MM.1S (cell line): ENCODE measurements at regions not wholly inside any gene's neighbourhood (a gene's known extent, or its start where the extent isn't known, plus 50 kb on each side); places are given as distances from the start of the nearest gene placed in this dataset.
"Not testable (repeated sequence)": the region's sequence is repeated elsewhere in the genome, so short reads cannot be mapped to it uniquely, and the experiment has no call there.

ENCODE experiments used
- DNase-seq: peaks from one replicate; pipeline ENCODE4 v3.0.0-alpha.2; 2015
- H2AFZ ChIP-seq: fragments of 300-600 bp; sonication (generic); 2 replicates; pipeline ENCODE4 v1.6.0; 2016; ENCODE audit warnings: antibody characterized with exemption, low read length
- H3F3A ChIP-seq: fragments of 300-600 bp; sonication (generic); 2 replicates; pipeline ENCODE4 v1.6.1; 2016; ENCODE audit warnings: mild to moderate bottlenecking, antibody characterized with exemption, low read length, moderate library complexity, mixed read lengths; ENCODE audit not compliant: insufficient read depth
- H3K27ac ChIP-seq: fragments of 300-600 bp; sonication (generic); 2 replicates; pipeline ENCODE4 v1.5.1; 2016; ENCODE audit warnings: mild to moderate bottlenecking, low read length
- H3K27me3 ChIP-seq: fragments of 300-600 bp; sonication (generic); replicated peaks from 2 replicates; pipeline ENCODE4 v1.6.0; 2016; ENCODE audit warnings: low read length; ENCODE audit not compliant: insufficient read depth
- H3K36me3 ChIP-seq: fragments of 300-600 bp; sonication (generic); replicated peaks from 2 replicates; pipeline ENCODE4 v1.6.1; 2016; ENCODE audit warnings: mild to moderate bottlenecking, low read length, mixed read lengths; ENCODE audit not compliant: insufficient read depth
- H3K4me1 ChIP-seq: fragments of 300-600 bp; sonication (generic); 2 replicates; pipeline ENCODE4 v1.6.1; 2016; ENCODE audit warnings: low read length, mixed read lengths
- H3K4me2 ChIP-seq: fragments of 300-600 bp; sonication (generic); 2 replicates; pipeline ENCODE4 v1.6.0; 2016; ENCODE audit warnings: low read depth, low read length
- H3K4me3 ChIP-seq: fragments of 300-600 bp; sonication (generic); 2 replicates; pipeline ENCODE4 v1.5.1; 2016; ENCODE audit warnings: low read length, mixed read lengths
- H3K79me2 ChIP-seq: fragments of 300-600 bp; sonication (generic); 2 replicates; pipeline ENCODE4 v1.6.1; 2016; ENCODE audit warnings: mixed run types, low read length, mixed read lengths
- H3K9ac ChIP-seq: fragments of 300-600 bp; sonication (generic); 2 replicates; pipeline ENCODE4 v1.6.1; 2016; ENCODE audit warnings: low read length, mixed read lengths
- H3K9me2 ChIP-seq: fragments of 300-600 bp; sonication (generic); replicated peaks from 2 replicates; pipeline ENCODE4 v1.6.1; 2016; ENCODE audit warnings: mild to moderate bottlenecking, low read length, mixed read lengths; ENCODE audit not compliant: insufficient read depth
- H3K9me3 ChIP-seq: fragments of 300-600 bp; sonication (generic); replicated peaks from 2 replicates; pipeline ENCODE4 v1.6.1; 2016; ENCODE audit warnings: mild to moderate bottlenecking, low read length, mixed read lengths; ENCODE audit not compliant: insufficient read depth
- H4K20me1 ChIP-seq: fragments of 300-600 bp; sonication (generic); 2 replicates; pipeline ENCODE4 v1.6.1; 2016; ENCODE audit warnings: mild to moderate bottlenecking, low read length, moderate library complexity, mixed read lengths; ENCODE audit not compliant: insufficient read depth
- EZH2 ChIP-seq: fragments of 300-600 bp; sonication (generic); optimal IDR thresholded peaks from 2 replicates; pipeline ENCODE3; 2017; ENCODE audit warnings: low read depth, mild to moderate bottlenecking, antibody characterized with exemption, low read length, mixed read lengths
- EZH2phosphoT487 ChIP-seq: fragments of 300-600 bp; sonication (generic); IDR thresholded peaks from 2 replicates; pipeline ENCODE4 v1.6.1; 2018; ENCODE audit warnings: antibody characterized with exemption, low read length
- TF ChIP-seq, protein P1 (sequence below): fragments of 300-600 bp; sonication (generic); IDR thresholded peaks from 2 replicates; pipeline ENCODE4 v1.5.1; 2016; ENCODE audit warnings: antibody characterized with exemption, low read length, mixed read lengths

- Histone ChIP-seq H3K79me2 (no peaks in the 10 kb centered on the region), H2AFZ (no peak overlapping the region), H3K27ac (no peak overlapping the region), H3K9ac (no peak overlapping the region), H3K36me3 (no peaks in the 10 kb centered on the region), H3K9me3 (no peaks in the 10 kb centered on the region), H3F3A (no peaks in the 10 kb centered on the region), H4K20me1 (no peaks in the 10 kb centered on the region), H3K27me3 (no peaks in the 10 kb centered on the region), H3K4me1 (no peaks in the 10 kb centered on the region), H3K4me3 (no peak overlapping the region), H3K4me2 (no peak overlapping the region), H3K9me2 (no peaks in the 10 kb centered on the region)
- TF ChIP-seq EZH2phosphoT487 (no peak), EZH2 (no peak)
- TF ChIP-seq, protein P1, sequence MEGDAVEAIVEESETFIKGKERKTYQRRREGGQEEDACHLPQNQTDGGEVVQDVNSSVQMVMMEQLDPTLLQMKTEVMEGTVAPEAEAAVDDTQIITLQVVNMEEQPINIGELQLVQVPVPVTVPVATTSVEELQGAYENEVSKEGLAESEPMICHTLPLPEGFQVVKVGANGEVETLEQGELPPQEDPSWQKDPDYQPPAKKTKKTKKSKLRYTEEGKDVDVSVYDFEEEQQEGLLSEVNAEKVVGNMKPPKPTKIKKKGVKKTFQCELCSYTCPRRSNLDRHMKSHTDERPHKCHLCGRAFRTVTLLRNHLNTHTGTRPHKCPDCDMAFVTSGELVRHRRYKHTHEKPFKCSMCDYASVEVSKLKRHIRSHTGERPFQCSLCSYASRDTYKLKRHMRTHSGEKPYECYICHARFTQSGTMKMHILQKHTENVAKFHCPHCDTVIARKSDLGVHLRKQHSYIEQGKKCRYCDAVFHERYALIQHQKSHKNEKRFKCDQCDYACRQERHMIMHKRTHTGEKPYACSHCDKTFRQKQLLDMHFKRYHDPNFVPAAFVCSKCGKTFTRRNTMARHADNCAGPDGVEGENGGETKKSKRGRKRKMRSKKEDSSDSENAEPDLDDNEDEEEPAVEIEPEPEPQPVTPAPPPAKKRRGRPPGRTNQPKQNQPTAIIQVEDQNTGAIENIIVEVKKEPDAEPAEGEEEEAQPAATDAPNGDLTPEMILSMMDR, result no peak
- no peak for DNase-seq
Observed at GRCh38 chr14:37816135-37816534, 220.7 kb downstream of the TTC6 start.

GRCh38 chr14:37816743-37817295 lies 221.4 kb downstream of the TTC6 start:
- TF ChIP-seq EZH2phosphoT487, result no peak
- TF ChIP-seq, protein P1, result no peak
- Histone ChIP-seq H3K4me3 (no peak overlapping the region), H3K27me3 (no peaks in the 10 kb centered on the region), H3F3A (no peaks in the 10 kb centered on the region), H3K4me1 (no peaks in the 10 kb centered on the region), H3K9me2 (no peaks in the 10 kb centered on the region), H2AFZ (no peak overlapping the region), H3K4me2 (no peak overlapping the region), H3K9me3 (no peaks in the 10 kb centered on the region), H3K79me2 (no peaks in the 10 kb centered on the region), H4K20me1 (no peaks in the 10 kb centered on the region), H3K27ac (no peak overlapping the region), H3K36me3 (no peaks in the 10 kb centered on the region), H3K9ac (no peak overlapping the region)
- DNase-seq, result no peak

DNA sequence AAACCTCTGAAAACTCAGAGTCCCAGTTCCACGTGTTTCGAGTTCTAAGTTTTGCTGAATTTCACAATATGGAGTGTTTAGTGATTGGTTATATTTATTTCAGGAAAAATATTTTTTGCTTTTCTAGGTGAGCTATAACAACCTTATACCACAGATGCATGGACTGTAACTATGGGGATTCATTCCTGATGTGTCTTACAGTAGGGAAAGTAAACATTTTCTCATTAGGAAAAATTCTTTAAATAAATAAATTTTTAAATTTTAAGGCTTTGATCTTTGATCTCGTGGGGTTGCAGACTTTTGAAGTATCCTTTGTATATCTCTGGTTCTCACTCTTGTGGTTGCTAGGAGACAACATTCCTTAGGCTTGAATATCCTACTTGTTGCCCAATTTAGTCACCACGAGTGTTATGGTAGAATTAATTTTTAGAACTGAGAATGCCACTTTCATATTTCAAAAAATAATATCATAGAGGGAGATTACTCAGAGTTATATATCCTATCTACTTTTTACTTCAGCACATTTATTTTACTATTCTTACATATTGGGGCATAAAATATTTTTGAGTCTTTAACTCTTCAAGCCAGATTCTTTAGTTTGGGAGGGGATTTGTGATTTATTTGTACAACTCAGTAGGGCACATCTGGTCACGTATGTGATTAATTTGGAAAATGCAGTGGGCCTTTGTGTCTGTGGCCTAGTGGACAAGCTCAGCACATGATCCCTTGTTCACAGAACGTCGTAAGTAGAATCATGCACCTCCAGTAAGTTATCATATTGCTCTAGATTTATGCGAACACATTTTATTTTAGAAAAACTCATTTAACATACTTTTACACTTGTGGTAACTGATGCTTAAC lies 224.0 kb downstream of the TTC6 start:
- Histone ChIP-seq H3F3A (no peaks in the 10 kb centered on the region), H3K4me2 (no peak overlapping the region), H3K27ac (no peak overlapping the region), H3K9ac (no peak overlapping the region), H2AFZ (no peak overlapping the region), H3K4me1 (no peaks in the 10 kb centered on the region), H3K9me3 (no peaks in the 10 kb centered on the region), H3K36me3 (no peaks in the 10 kb centered on the region), H3K9me2 (no peaks in the 10 kb centered on the region), H3K4me3 (no peak overlapping the region), H3K79me2 (no peaks in the 10 kb centered on the region), H3K27me3 (no peaks in the 10 kb centered on the region), H4K20me1 (no peaks in the 10 kb centered on the region)
- TF ChIP-seq EZH2phosphoT487 (no peak), EZH2 (no peak)
- TF ChIP-seq, protein P1, result no peak
- DNase-seq, result no peak

DNA sequence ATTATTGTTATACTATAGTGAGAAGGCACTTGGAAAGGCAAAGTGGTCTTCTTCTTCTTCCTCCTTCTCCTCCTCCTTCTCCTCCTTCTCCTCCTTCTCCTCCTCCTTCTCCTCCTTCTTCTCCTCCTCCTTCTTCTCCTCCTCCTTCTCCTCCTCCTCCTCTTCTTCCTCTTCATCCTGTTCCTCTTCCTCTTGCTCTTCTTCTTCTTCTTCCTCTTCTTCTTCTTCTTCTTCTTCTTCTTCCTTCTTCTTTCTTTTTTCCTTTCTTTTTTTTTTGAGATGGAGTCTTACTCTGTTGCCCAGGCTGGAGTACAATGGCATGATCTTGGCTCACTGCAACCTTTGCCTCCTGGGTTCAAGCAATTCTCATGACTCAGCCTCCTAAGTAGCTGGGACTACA lies 225.4 kb downstream of the TTC6 start:
- H3F3A ChIP-seq, H3K36me3 ChIP-seq, H4K20me1 ChIP-seq, H3K4me3 ChIP-seq, H3K4me2 ChIP-seq, H3K79me2 ChIP-seq, H2AFZ ChIP-seq, H3K27ac ChIP-seq, H3K4me1 ChIP-seq, H3K9ac ChIP-seq, H3K9me3 ChIP-seq, H3K27me3 ChIP-seq, DNase-seq, H3K9me2 ChIP-seq: not testable (repeated sequence)
